HG03064 (cell line): ENCODE measurements at regions not wholly inside any gene's neighbourhood (a gene's known extent, or its start where the extent isn't known, plus 50 kb on each side); places are given as distances from the start of the nearest gene placed in this dataset.
"Not testable (repeated sequence)": the region's sequence is repeated elsewhere in the genome, so short reads cannot be mapped to it uniquely, and the experiment has no call there.

Experiments used
- ATAC-seq: cut with Tn5 transposase; IDR thresholded peaks from one replicate; pipeline ENCODE4 v1.9.1; 2021; ENCODE audit warnings: low read depth; ENCODE audit not compliant: unreplicated experiment

DNA sequence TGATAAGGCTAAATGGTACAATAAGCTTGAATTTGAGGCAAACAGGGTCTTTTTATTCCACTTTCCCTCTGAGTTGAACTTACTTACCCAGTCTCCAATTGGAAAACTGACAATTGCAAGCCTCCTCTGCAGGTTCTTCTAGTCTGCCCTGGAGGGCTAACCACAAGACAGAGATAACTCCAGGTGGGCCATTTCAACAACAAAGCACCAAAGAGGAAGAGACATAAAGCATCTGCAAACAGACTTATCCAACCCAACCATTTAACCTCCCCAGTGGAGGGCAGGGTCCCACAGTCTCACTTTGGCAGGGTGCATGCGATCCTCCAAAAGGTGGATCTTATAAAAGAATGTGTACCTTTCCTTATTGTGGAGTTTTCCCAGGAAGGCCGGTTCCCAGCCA is 525.8 kb downstream of the DIPK2A start:
- no peak for ATAC-seq

DNA sequence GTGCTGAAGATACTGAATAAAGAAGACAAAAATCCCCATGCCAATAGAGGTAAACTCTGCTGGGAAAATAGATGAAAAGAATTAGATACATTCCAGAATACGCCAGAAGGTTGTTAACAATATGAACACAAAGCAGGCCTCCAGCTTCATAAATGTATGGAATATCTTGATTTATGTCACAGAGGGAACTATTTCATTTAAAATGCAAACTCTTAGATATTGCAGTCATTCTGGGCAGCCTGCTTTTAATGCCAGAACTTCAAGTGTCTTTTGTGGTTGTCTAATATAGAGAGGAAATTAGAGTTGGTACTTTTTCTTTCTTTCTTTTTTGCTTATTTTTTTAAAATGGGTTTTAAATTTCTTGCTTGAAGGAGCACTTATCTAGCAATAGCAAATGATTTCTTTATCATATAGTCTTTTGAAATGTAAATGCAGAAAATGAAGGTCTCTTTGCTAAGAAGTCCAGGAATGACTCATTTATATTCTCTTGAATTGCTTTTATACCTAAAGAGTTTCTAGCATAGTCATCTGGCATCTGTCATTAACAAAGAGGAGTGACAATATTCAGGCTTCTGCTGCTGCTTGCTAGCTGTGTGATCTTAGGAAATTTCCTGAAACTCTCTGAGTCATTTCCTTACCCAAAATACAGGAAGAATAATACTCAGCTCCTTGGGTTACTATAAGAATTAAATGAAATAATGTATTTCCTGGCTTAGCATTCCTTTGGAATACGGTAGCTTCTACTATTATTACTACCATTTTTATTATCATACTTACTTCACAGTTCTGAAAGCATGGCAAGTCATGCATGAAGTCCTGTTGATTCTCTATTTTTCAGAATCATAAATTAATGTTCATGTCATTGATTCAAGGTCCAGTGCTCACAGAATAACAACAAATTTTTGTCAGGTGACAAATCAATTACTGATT is 527.6 kb downstream of the DIPK2A start:
- no peak for ATAC-seq

DNA sequence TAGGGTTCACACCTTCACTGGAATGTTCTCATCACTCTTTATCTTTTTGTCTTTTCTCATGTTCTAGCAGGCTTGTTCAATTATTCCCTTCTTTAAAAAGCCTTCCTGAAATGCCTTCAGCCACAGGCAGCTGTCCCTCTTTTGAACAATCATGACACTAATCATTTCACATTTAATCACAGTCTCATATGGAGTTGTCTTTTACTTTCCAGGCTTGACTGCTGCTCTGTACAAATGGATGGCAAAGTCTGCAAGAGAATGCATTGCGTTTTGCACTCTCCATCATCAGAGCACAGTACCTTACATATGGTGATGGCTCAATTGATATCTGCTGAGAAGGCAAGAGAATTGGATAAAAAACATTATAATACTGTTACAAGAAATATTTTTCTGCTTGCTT is 529.8 kb downstream of the DIPK2A start:
- no peak for ATAC-seq

- ATAC-seq: no peak
Measured at GRCh38 chr3:144502402-144502801, 530.8 kb downstream of the DIPK2A start.

DNA sequence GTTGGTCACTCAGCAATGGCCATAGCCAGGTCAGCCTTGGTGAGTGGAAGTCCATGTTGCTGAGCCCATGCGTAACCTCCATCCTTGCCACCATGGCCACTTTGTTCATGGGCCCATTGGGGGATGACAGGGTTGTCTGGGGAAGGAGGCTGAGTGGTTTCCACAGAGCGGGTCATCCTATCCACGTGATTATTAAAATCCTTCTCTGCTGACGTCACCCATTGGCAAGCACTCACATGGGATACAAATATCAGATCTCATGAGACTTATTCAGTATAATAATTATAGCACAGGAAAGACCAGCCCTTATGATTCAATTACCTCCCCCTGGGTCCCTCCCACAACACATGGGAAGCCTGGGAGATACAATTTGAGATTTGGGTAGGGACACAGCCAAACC is 534.8 kb downstream of the DIPK2A start:
- not testable (repeated sequence) for ATAC-seq

DNA sequence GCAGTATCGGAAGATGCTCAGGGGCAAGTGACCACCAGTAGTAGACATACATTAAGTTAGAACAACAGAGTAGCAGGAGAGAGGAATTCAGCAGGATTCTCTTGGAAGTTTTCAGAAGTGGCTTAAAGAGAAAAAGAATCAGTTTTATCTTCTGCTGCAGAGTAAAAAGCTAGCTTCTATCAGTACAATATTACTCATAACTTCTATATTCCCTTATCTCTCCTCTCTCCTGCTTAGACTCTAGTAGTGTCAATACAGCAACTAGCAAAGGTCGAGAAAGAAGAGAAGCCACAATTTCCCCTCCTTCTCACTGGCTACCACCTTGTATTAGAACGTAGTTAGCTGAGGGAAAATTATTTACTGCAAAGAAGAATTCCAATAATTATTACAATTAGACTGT is 539.7 kb downstream of the DIPK2A start:
- ATAC-seq: no peak

GRCh38 chr3:144516026-144516425 is 544.4 kb downstream of the DIPK2A start:
- ATAC-seq: no peak

DNA sequence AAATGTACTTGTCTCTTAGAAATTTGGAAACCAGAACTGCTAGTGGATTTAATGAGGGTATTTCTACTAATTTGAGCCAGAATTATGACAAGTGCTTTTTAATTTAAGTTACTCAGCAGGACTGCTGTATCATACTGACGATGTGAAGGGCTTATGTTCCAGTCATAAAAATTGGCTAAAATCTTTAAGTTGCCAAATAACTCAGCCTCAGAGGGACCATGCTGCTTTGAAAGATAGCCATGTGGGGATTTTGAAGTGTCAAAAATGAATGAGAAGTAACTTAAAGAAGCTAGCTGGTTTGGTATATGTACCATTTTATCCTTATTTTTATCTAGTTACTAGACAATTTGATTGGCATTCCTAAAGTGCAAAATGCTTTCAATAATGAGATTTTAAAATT is 545.0 kb downstream of the DIPK2A start:
- no peak for ATAC-seq

DNA sequence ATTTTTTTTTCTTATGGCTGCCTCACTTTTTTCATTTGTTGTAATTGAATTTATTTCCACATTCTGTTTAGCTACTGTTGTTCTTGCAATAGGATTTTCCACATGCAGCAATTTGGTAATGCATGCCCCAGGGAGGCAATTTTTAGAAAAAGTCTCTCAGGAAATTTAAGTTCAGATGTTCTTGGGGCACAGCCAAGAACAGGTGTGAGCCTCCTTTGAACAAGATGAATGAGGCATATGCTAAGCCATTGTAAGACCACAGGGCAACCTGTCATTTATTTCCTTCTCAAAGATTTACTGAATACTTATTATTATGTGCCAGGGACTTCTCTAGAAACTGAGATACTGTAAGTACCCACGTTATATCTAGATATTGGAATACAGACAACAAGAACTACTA is 549.5 kb downstream of the DIPK2A start:
- no peak for ATAC-seq

- no peak for ATAC-seq
Measured at GRCh38 chr3:144522456-144522855, 550.8 kb downstream of the DIPK2A start.

DNA sequence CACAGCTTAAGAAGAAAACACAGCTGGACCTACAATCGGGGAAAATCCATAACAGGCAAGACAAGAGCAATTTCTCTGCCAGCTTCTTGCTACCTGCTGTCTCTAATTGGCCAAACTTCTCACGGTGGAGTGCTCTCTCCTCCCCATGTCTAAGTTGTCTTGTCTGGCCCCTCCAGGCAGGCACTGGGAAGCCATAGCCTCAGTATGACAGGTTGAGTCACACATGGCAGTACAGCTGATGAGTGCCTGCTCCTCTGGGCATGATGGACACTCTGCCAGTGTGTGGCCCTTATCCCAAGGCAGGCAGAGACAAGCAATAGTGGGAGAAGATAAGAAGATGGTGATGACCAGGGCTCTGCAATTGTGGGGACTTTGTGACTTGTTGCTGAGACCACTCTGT is 551.8 kb downstream of the DIPK2A start:
- no peak for ATAC-seq

GRCh38 chr3:144524531-144524930 is 552.9 kb downstream of the DIPK2A start:
- ATAC-seq: no peak

DNA sequence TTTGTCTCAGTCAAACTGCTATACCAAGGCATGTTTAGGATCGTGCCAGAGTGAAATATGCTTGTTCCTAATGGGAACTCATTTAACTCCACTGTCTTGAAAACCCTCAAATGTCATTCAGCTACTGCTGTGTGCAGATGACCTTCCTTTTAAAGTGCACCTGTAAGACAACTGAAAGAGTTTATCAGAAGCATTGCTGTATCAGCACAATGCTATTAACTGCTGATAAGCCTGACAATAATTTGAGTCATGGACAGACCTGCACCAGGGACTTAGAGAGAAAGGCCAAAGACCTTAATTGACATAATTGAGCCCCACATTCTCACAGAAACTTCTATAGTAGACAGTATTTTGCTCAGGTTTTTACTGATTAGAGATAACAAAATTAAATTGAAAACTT is 557.9 kb downstream of the DIPK2A start:
- no peak for ATAC-seq

- ATAC-seq: no peak
Measured at GRCh38 chr3:144544871-144545270, 573.2 kb downstream of the DIPK2A start.

GRCh38 chr3:144546539-144546938 is 574.9 kb downstream of the DIPK2A start:
- no peak for ATAC-seq

GRCh38 chr3:144548346-144548745 is 576.7 kb downstream of the DIPK2A start:
- no peak for ATAC-seq

DNA sequence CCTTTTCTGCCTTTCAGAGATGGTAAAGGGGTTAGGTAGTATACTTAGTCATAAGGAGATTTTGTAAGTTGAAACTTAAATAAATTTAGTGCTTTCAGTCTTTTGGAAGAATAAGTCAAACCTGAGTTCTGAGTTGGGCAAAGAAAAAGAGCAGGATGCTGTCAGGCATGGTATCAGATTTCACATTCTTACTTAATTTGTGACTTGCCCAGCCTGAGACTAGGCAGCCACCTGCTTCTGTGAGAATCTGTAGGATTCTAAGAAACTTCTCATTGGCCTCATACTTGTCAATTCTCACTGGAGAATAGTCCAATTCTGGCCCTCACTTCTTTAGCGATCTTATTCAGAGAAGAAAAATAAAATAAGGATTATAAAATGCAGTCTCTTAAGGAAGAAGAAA is 577.5 kb downstream of the DIPK2A start:
- no peak for ATAC-seq

DNA sequence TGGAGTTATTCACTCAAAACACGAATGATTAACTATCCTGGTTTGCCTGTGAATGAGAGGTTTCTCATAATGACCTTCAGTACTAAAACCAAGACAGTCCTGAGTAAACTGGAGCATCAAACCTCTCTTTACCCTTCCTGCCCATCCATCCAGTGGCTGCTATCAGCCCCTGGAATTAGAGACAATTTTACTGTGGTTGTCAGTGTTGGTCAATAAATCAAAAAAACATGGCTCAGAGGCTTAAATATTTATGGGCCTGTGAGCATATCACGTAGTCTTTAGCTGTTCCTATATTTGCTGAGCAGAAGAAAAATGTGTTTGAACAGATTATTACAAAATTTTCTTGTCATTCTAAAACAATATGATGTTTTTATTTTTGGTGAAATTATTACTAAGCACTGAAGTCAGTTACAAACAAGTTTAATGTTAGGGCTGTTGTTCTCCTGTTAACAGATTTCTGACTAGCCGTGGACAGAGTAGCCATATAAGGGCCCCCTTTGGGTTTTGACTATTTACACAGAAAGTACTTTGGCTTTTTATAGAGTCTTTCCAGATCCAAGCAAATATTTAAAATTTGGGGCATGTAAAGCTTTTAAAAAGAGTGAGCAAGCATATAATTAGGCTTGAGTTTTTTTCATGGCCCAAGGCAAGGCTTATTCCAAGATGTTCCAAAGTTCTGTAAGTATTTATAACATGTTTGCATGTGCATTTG is 580.9 kb downstream of the DIPK2A start:
- ATAC-seq: no peak

- no peak for ATAC-seq
Measured at GRCh38 chr3:144553301-144553700, 581.7 kb downstream of the DIPK2A start.

GRCh38 chr3:144554889-144555288 is 583.3 kb downstream of the DIPK2A start:
- ATAC-seq: no peak

DNA sequence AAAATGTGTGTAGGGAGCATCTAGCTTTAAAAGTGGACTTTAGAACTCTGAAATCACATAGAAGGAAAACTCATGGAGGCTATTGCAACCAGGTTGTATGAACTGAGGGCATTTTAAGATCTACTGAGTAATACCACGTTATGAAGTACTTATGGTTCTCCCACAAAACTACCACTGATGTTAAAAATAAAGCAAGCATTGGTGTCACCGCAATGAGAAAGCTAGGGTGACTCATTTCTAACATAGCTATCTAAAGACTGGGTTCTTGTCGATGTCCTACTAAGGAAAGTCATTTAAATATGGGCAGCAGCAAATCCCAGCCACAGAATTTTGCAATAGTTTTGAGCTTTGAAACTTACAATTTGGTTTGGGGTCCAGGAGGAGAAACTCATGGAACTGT is 584.8 kb downstream of the DIPK2A start:
- ATAC-seq: no peak

DNA sequence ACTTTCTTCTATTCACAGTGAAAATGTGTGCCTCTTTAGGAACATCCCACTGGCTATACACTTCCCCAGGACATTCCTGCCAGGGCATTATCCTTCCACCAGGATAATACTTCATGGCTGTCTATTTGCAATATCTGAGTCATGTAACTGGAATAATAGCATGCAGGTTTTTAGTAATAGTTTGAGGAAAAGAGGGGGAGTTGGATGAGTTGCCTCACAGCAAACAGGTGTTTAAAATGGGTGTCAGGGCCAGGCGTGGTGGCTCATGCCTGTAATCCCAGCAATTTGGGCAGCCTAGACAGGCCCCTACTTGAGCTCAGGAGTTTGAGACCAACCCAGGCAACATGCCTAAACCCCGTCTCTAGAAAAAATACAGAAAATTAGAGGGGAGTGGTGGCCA is 585.9 kb downstream of the DIPK2A start:
- ATAC-seq: no peak
